MCF 10A (cell line): ENCODE measurements at regions not wholly inside any gene's neighbourhood (a gene's known extent, or its start where the extent isn't known, plus 50 kb on each side); places are given as distances from the start of the nearest gene placed in this dataset.
"Not testable (repeated sequence)": the region's sequence is repeated elsewhere in the genome, so short reads cannot be mapped to it uniquely, and the experiment has no call there.

ENCODE experiments used
- BruUV-seq: library from RNA; stranded (reverse); fragments of 400-500 nt; replicated peaks from 2 replicates; lab custom pipeline; 2021; lab: Mats Ljungman, UMichigan
- CTCF ChIA-PET: fragments of 300-600 bp; sonication (Branson Sonifier 250); formaldehyde crosslinking; extraction: SDS; loops from one replicate; lab custom pipeline; 2021; ENCODE audit warnings: antibody characterized with exemption, inconsistent platforms; lab: Yijun Ruan, JAX
- POLR2A ChIA-PET: fragments of 300-600, 350-650 bp; sonication (Branson Sonifier 250); formaldehyde crosslinking; extraction: SDS; loops from one replicate; lab custom pipeline; 2020; ENCODE audit warnings: antibody characterized with exemption, inconsistent platforms; lab: Yijun Ruan, JAX
- DNase-seq: peaks from one replicate; pipeline ENCODE4 v3.0.0-alpha.2; 2018; ENCODE audit not compliant: unreplicated experiment
- H3K27ac Mint-ChIP-seq: one replicate; pipeline ENCODE4 v1.8.0; 2022; ENCODE audit warnings: mild to moderate bottlenecking, low read depth, mixed read lengths; ENCODE audit not compliant: unreplicated experiment
- H3K27me3 Mint-ChIP-seq: one replicate; pipeline ENCODE4 v1.8.0; 2022; ENCODE audit warnings: mixed read lengths; ENCODE audit not compliant: insufficient read depth, unreplicated experiment
- H3K36me3 Mint-ChIP-seq: one replicate; pipeline ENCODE4 v1.8.0; 2022; ENCODE audit warnings: mild to moderate bottlenecking, moderate library complexity, mixed read lengths; ENCODE audit not compliant: insufficient read depth, unreplicated experiment
- H3K4me1 Mint-ChIP-seq: one replicate; pipeline ENCODE4 v1.8.0; 2022; ENCODE audit warnings: mixed read lengths; ENCODE audit not compliant: insufficient read depth, unreplicated experiment
- H3K4me3 Mint-ChIP-seq: one replicate; pipeline ENCODE4 v1.8.0; 2022; ENCODE audit warnings: mild to moderate bottlenecking, moderate library complexity, mixed read lengths; ENCODE audit not compliant: unreplicated experiment
- H3K9me3 Mint-ChIP-seq: one replicate; pipeline ENCODE4 v1.8.0; 2022; ENCODE audit warnings: mixed read lengths; ENCODE audit not compliant: unreplicated experiment
- CTCF ChIP-seq: fragments of 200-600 bp; IDR thresholded peaks from one replicate; pipeline ENCODE4 v1.8.0; 2022; ENCODE audit warnings: antibody characterized with exemption, mild to moderate bottlenecking; ENCODE audit not compliant: unreplicated experiment
- intact Hi-C: fragments of 100-400 bp; cut with micrococcal nuclease; formaldehyde crosslinking; loops from 2 replicates; pipeline ENCODE4 v1.14.1; 2022

GRCh38 chr4:72777436-72777835 lies 208.4 kb upstream of the ADAMTS3 start:
- CTCF ChIA-PET: interaction anchor here (1.2 kb wide), 1 partner anchor 9 kb away, joined by 3 read pairs; no protein-coding TSS in a partner anchor
- Mint-ChIP-seq H3K27ac (no peak overlapping the region), H3K4me3 (no peak overlapping the region), H3K4me1 (no peaks in the 10 kb centered on the region), H3K36me3 (no peaks in the 10 kb centered on the region), H3K9me3 (peaks cover 10% of the 10 kb centered on the region), H3K27me3 (no peaks in the 10 kb centered on the region)
- BruUV-seq: no TSS peak
- POLR2A ChIA-PET: no interaction called here
- TF ChIP-seq CTCF: no peak
- DNase-seq: no peak
- intact Hi-C loops: no loop called here

GRCh38 chr4:72770708-72771107 lies 201.7 kb upstream of the ADAMTS3 start:
- no peak overlapping the region for H3K27ac Mint-ChIP-seq
- H3K36me3 Mint-ChIP-seq: no peaks in the 10 kb centered on the region
- no peaks in the 10 kb centered on the region for H3K27me3 Mint-ChIP-seq
- TF ChIP-seq CTCF: no peak
- H3K9me3 Mint-ChIP-seq: no peaks in the 10 kb centered on the region
- peaks cover 6% of the 10 kb centered on the region for H3K4me1 Mint-ChIP-seq
- ChIA-PET CTCF (interaction anchor here (0.6 kb wide), 1 partner anchor 419 kb away, joined by 3 read pairs; no protein-coding TSS in a partner anchor), POLR2A (no interaction called here)
- intact Hi-C loops: no loop called here
- no peak for DNase-seq
- BruUV-seq: no TSS peak
- no peak overlapping the region for H3K4me3 Mint-ChIP-seq

GRCh38 chr4:72768364-72768763 lies 199.3 kb upstream of the ADAMTS3 start:
- POLR2A ChIA-PET: interaction anchor here (1.4 kb wide), 1 partner anchor 11 kb away, joined by 3 read pairs; no protein-coding TSS in a partner anchor
- TF ChIP-seq CTCF: no peak
- H3K4me3 Mint-ChIP-seq: no peak overlapping the region

DNA sequence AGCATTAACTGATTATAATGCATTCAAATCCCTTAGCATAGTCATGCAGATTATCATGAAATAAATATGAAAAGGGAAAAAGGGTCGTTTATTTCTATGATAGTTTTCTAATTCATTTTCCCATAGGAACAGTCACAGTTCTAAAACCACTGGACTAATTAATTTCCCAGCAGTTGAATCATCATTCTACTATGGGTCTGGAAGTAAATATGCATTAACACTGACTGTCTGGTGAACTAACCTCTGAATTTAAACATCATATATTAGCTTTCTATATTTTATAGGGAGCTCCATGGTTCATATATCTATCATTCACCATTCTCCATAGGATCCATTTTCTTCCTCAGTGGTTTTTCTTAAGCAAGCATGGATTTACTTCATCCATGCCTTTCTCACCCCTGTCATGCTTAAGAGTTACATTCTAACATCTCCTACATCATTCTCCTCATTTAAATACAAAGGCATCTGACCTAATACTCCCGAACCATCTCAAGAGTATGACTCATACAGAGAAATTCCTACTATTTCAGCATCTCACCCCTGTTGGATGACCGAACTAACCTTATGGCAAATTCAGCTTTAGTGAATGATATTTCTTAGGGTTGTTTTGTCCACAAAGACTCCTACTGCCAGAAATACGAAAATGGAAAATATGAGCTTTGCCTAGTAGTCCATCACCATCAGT lies 198.7 kb upstream of the ADAMTS3 start:
- BruUV-seq: no TSS peak
- CTCF ChIA-PET: interaction anchor here (0.6 to 1.4 kb wide), 3 partner anchors 10 to 441 kb away, joined by 3 to 4 read pairs (median 3); no protein-coding TSS in a partner anchor

More at GRCh38 chr4:72768364-72768763, 199.3 kb upstream of the ADAMTS3 start:
- CTCF ChIA-PET: interaction anchor here (0.6 to 1.4 kb wide), 3 partner anchors 9 to 442 kb away, joined by 3 to 4 read pairs (median 3); no protein-coding TSS in a partner anchor
- peaks cover 7% of the 10 kb centered on the region for H3K9me3 Mint-ChIP-seq
- H3K36me3 Mint-ChIP-seq: no peaks in the 10 kb centered on the region
- H3K4me1 Mint-ChIP-seq: peaks cover 6% of the 10 kb centered on the region
- BruUV-seq: no TSS peak
- no peak overlapping the region for H3K27ac Mint-ChIP-seq
- intact Hi-C loops: no loop called here
- DNase-seq: peak; percentile 2
- no peaks in the 10 kb centered on the region for H3K27me3 Mint-ChIP-seq

GRCh38 chr4:72765788-72766187 lies 196.8 kb upstream of the ADAMTS3 start:
- POLR2A ChIA-PET, BruUV-seq, intact Hi-C loops, DNase-seq, H3K4me1 Mint-ChIP-seq, H3K36me3 Mint-ChIP-seq, H3K9me3 Mint-ChIP-seq, H3K27ac Mint-ChIP-seq, CTCF ChIA-PET, H3K4me3 Mint-ChIP-seq, H3K27me3 Mint-ChIP-seq: not testable (repeated sequence)

More for the DNA sequence above, 198.7 kb upstream of the ADAMTS3 start:
- peak; percentile 74 for DNase-seq
- Mint-ChIP-seq H3K36me3 (no peaks in the 10 kb centered on the region), H3K4me1 (peaks cover 6% of the 10 kb centered on the region), H3K27me3 (no peaks in the 10 kb centered on the region), H3K4me3 (no peak overlapping the region), H3K27ac (no peak overlapping the region), H3K9me3 (peaks cover 7% of the 10 kb centered on the region)
- intact Hi-C loops: no loop called here
- TF ChIP-seq CTCF: no peak
- POLR2A ChIA-PET: interaction anchor here (1.4 kb wide), 1 partner anchor 11 kb away, joined by 3 read pairs; no protein-coding TSS in a partner anchor
